ENCODE measurements at regions not wholly inside any gene's neighbourhood (a gene's known extent, or its start where the extent isn't known, plus 50 kb on each side); places are given as distances from the start of the nearest gene placed in this dataset.
A peak's percentile ranks its signal among the peaks of the same experiment; 100 is the strongest.

- Histone ChIP-seq H2BK20ac (ENCODE audit: low read depth, low read length, poor library complexity, severe bottlenecking) (no peak overlapping the region), H4K91ac (ENCODE audit: insufficient read length, low read depth, low read length) (no peak overlapping the region), H2AK5ac (ENCODE audit: insufficient read length, low read length) (no peak overlapping the region), H3K4me2 (ENCODE audit: insufficient read depth, insufficient read length, low read length) (no peak overlapping the region), H3K18ac (ENCODE audit: insufficient read length, low read depth, low read length) (no peak overlapping the region), H3K79me2 (ENCODE audit: insufficient read depth, low read length) (no peaks in the 10 kb centered on the region), H4K8ac (replicated peaks; ENCODE audit: insufficient read length, low read depth, low read length) (no peak overlapping the region), H3K9ac (ENCODE audit: extremely low read depth, insufficient read length, low read length) (no peak overlapping the region), H3K27me3 (ENCODE audit: insufficient read depth, low read length) (no peaks in the 10 kb centered on the region), H2AFZ (ENCODE audit: low read length) (no peak overlapping the region), H3K14ac (ENCODE audit: insufficient read depth, low read length) (no peak overlapping the region), H3K4me1 (ENCODE audit: insufficient read depth, low read length) (no peaks in the 10 kb centered on the region), H3K9me3 (ENCODE audit: control insufficient read depth, low read depth, low read length) (no peaks in the 10 kb centered on the region), H3K23ac (ENCODE audit: insufficient read length, low read depth, low read length) (no peak overlapping the region), H3K56ac (ENCODE audit: insufficient read length, low read depth, low read length) (no peak overlapping the region), H4K20me1 (ENCODE audit: control insufficient read depth, insufficient read depth, insufficient read length) (no peaks in the 10 kb centered on the region), H2BK12ac (ENCODE audit: insufficient read length, low read depth, low read length) (no peak overlapping the region), H3K23me2 (ENCODE audit: insufficient read length, low read depth, low read length, poor library complexity, severe bottlenecking) (no peaks in the 10 kb centered on the region), H2BK120ac (ENCODE audit: low read depth, low read length, poor library complexity, severe bottlenecking) (no peak overlapping the region), H2BK5ac (ENCODE audit: insufficient read length, low read length) (no peak overlapping the region), H3K4ac (ENCODE audit: low read depth, low read length) (no peak overlapping the region), H3K27ac (ENCODE audit: insufficient read length, low read depth, low read length) (no peak overlapping the region), H2BK15ac (ENCODE audit: low read depth, low read length) (no peak overlapping the region), H3K79me1 (ENCODE audit: insufficient read depth, low read depth, low read length, poor library complexity, severe bottlenecking) (no peaks in the 10 kb centered on the region), H3T11ph (ENCODE audit: low read length) (no peak overlapping the region), H4K5ac (ENCODE audit: insufficient read length, low read depth, low read length) (no peak overlapping the region)
- H3K9me3 Mint-ChIP-seq: peaks cover 3 to 10% of the 10 kb centered on the region in 2 experiments; a peak in 4 of 5 replicates
- H3K4me3 Mint-ChIP-seq: no peak overlapping the region
- H3K4me1 Mint-ChIP-seq: peaks cover 7 to 8% of the 10 kb centered on the region in 2 experiments
- TF ChIP-seq, protein P1, sequence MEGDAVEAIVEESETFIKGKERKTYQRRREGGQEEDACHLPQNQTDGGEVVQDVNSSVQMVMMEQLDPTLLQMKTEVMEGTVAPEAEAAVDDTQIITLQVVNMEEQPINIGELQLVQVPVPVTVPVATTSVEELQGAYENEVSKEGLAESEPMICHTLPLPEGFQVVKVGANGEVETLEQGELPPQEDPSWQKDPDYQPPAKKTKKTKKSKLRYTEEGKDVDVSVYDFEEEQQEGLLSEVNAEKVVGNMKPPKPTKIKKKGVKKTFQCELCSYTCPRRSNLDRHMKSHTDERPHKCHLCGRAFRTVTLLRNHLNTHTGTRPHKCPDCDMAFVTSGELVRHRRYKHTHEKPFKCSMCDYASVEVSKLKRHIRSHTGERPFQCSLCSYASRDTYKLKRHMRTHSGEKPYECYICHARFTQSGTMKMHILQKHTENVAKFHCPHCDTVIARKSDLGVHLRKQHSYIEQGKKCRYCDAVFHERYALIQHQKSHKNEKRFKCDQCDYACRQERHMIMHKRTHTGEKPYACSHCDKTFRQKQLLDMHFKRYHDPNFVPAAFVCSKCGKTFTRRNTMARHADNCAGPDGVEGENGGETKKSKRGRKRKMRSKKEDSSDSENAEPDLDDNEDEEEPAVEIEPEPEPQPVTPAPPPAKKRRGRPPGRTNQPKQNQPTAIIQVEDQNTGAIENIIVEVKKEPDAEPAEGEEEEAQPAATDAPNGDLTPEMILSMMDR (conservative IDR thresholded peaks at IDR 0.05): no peak
- peaks cover 5 to 12% (median 7%) of the 10 kb centered on the region in 3 experiments; a peak in 6 of 7 replicates for H3K36me3 Mint-ChIP-seq (ENCODE audit: insufficient read depth in 1 of 3, low read depth in 3 of 3)
- H3K27ac Mint-ChIP-seq: no peak overlapping the region
- H3K27me3 Mint-ChIP-seq (ENCODE audit: low read depth): no peaks in the 10 kb centered on the region
- DNase-seq: peak; percentile 34
Observed at GRCh38 chr13:86862137-86862536, 809.0 kb upstream of the SLITRK5 start.

All from H9 (cell line).